Tibial artery (tissue), 4 donors: ENCODE measurements at regions not wholly inside any gene's neighbourhood (a gene's known extent, or its start where the extent isn't known, plus 50 kb on each side); places are given as distances from the start of the nearest gene placed in this dataset.

Experiments
- DNase-seq, 2 donors: peaks; one replicate each; pipeline ENCODE4 v3.0.0-alpha.2; 2019
- H3K27ac ChIP-seq, 2 donors: fragments of 200-600 bp; sonication (generic) in 1 of 2; 1 replicate in 1 of 2; 2 replicates in 1 of 2; pipeline ENCODE4 v1.5.1; 2018 to 2019; ENCODE audit warnings: mild to moderate bottlenecking in 1 of 2
- H3K27me3 ChIP-seq, 2 donors: fragments of 200-600 bp; sonication (generic) in 1 of 2; one replicate each; pipeline versions ENCODE4 v1.5.1 to v1.6.0; 2016 to 2019
- H3K36me3 ChIP-seq, 3 donors: fragments of 200-600 bp; sonication (generic) in 2 of 3; one replicate each; pipeline ENCODE4 v1.5.1; 2016 to 2019; ENCODE audit warnings: mild to moderate bottlenecking in 2 of 3
- H3K4me1 ChIP-seq, 4 donors: fragments of 200-600 bp; sonication (generic) in 2 of 4; 1 replicate in 3 of 4; 2 replicates in 1 of 4; pipeline ENCODE4 v1.5.1; 2016 to 2019
- H3K4me3 ChIP-seq, 2 donors: fragments of 200-600 bp; sonication (generic) in 1 of 2; 1 replicate in 1 of 2; 2 replicates in 1 of 2; pipeline ENCODE4 v1.5.1; 2018 to 2019; ENCODE audit warnings: mild to moderate bottlenecking in 2 of 2
- H3K9me3 ChIP-seq, 3 donors: fragments of 200-600 bp; sonication (generic) in 1 of 3; one replicate each; pipeline ENCODE4 v1.5.1; 2016 to 2019
- intact Hi-C: fragments of 100-400 bp; cut with DNase I; formaldehyde crosslinking; loops from one replicate; pipeline ENCODE4 v1.15.0; 2023; ENCODE audit warnings: low total_unique reads
- TF ChIP-seq, protein P1 (sequence below), 2 experiments: fragments of 200-600 bp in 1 of 2; fragments of 450-650 bp in 1 of 2; IDR thresholded peaks; one replicate each; pipeline ENCODE4 v1.5.1; 2017 to 2019; ENCODE audit warnings: antibody characterized with exemption in 2 of 2, mild to moderate bottlenecking in 1 of 2, moderate library complexity in 1 of 2

DNA sequence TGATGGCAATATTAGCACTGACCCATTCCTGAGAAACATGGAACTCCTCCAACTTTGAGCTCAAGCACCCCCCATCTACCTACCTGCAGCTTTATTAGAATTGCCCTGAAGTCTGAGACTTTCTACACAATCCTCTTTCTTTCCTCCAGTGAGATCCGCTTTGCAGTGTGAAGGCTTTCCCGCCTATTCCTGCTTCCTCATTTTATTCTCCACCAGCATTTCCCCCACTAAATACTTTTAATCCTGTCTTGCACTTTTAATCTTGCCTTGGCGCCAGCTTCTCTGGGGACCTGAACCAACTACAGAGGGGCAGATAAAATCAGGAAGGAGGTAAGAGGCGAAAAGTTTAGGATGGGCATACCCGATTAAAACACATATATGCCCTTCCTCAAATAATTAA, 178.1 kb upstream of the PRDM1 start:
- TF ChIP-seq, protein P1, sequence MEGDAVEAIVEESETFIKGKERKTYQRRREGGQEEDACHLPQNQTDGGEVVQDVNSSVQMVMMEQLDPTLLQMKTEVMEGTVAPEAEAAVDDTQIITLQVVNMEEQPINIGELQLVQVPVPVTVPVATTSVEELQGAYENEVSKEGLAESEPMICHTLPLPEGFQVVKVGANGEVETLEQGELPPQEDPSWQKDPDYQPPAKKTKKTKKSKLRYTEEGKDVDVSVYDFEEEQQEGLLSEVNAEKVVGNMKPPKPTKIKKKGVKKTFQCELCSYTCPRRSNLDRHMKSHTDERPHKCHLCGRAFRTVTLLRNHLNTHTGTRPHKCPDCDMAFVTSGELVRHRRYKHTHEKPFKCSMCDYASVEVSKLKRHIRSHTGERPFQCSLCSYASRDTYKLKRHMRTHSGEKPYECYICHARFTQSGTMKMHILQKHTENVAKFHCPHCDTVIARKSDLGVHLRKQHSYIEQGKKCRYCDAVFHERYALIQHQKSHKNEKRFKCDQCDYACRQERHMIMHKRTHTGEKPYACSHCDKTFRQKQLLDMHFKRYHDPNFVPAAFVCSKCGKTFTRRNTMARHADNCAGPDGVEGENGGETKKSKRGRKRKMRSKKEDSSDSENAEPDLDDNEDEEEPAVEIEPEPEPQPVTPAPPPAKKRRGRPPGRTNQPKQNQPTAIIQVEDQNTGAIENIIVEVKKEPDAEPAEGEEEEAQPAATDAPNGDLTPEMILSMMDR (IDR thresholded peaks at IDR 0.05) = no peak
- H3K4me3 ChIP-seq = no peak overlapping the region
- H3K9me3 ChIP-seq = no peaks in the 10 kb centered on the region
- intact Hi-C loops = no loop called here
- no peaks in the 10 kb centered on the region for H3K4me1 ChIP-seq
- no peak for DNase-seq
- no peak overlapping the region for H3K27ac ChIP-seq
- no peaks in the 10 kb centered on the region for H3K27me3 ChIP-seq
- no peaks in the 10 kb centered on the region for H3K36me3 ChIP-seq

DNA sequence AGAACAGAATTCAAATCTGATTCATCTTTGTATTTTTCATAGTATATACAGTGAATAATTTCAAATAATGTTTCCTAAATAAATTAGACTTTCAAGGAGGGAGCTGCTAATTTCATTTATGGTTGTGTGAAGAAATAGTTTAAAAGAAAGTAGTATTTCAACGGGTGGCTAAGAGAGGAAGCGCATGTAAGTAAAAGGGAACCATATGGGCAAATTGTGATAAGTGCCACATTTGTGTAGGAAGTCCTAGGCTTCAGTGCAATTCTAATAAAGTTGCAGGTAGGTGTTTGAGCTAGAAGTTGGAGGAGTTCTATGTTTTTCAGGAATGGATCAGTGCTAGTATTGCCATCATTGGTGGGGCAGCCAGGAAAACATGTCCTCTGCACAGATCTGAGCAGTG, 178.8 kb upstream of the PRDM1 start:
- intact Hi-C loops = no loop called here
- Histone ChIP-seq H3K36me3 (no peaks in the 10 kb centered on the region), H3K9me3 (no peaks in the 10 kb centered on the region), H3K4me1 (no peaks in the 10 kb centered on the region), H3K27ac (no peak overlapping the region), H3K4me3 (no peak overlapping the region), H3K27me3 (no peaks in the 10 kb centered on the region)
- DNase-seq = no peak
- TF ChIP-seq, protein P1 (IDR thresholded peaks at IDR 0.05) = no peak

DNA sequence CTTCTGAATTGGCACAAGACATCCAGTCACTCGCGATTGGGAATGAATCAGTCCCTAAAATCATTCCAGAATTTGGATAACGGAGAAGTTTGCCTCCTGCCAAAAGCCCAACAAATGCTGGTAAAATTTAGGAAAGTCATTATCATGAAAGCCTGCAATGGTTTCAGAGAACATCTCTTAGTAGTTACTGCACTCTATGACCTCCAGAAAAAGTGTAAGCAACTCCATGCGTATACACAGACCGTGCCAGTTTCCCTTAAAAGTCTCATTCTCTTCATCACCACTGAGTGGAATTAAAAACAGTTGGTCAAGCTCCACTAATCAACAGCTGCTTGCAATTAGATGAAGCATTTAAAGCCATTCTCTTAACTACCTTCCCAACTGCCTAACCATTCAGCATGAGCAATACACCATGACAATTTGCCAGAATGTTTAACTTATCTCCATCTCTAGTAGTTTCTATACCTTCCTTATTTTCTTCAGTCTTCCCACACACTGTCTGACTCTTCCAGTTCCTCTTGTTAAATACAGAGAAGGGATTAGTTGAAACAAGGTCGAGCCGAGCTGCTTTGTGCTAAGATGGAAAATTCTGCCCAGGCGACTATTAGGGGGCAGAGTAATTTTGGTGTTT, 183.6 kb upstream of the PRDM1 start:
- H3K36me3 ChIP-seq = no peaks in the 10 kb centered on the region
- no peaks in the 10 kb centered on the region for H3K27me3 ChIP-seq
- TF ChIP-seq, protein P1 (IDR thresholded peaks at IDR 0.05) = no peak
- peaks cover 0 to 6% (median 0%) of the 10 kb centered on the region in 4 donors for H3K4me1 ChIP-seq
- no peaks in the 10 kb centered on the region for H3K9me3 ChIP-seq
- no peak for DNase-seq
- no peak overlapping the region for H3K27ac ChIP-seq
- intact Hi-C loops = no loop called here
- no peak overlapping the region for H3K4me3 ChIP-seq

DNA sequence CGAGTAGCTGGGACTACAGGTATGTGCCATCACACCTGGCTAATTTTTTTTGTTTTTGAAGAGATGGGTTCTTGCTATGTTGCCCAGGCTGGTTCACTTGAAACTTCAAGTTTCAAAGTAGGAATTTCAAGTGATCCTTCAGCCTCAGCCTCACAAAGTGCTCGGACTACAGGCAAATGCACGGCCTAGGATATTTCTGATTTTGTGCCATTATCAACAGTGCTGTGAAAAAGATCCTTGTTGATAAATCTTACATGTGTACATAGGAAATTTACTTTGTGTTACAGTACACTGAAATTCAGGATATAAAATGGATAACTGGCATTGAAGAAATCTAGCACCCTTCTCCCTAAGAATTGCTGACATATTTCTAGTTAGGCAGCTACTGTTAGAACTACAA, 184.6 kb upstream of the PRDM1 start:
- Histone ChIP-seq H3K9me3 (no peaks in the 10 kb centered on the region), H3K27ac (no peak overlapping the region), H3K4me1 (peaks cover 0 to 6% (median 0%) of the 10 kb centered on the region in 4 donors), H3K36me3 (no peaks in the 10 kb centered on the region), H3K27me3 (peaks cover 0 to 4% of the 10 kb centered on the region in 2 donors), H3K4me3 (no peak overlapping the region)
- TF ChIP-seq, protein P1 (IDR thresholded peaks at IDR 0.05) = no peak
- DNase-seq = no peak
- intact Hi-C loops = no loop called here

DNA sequence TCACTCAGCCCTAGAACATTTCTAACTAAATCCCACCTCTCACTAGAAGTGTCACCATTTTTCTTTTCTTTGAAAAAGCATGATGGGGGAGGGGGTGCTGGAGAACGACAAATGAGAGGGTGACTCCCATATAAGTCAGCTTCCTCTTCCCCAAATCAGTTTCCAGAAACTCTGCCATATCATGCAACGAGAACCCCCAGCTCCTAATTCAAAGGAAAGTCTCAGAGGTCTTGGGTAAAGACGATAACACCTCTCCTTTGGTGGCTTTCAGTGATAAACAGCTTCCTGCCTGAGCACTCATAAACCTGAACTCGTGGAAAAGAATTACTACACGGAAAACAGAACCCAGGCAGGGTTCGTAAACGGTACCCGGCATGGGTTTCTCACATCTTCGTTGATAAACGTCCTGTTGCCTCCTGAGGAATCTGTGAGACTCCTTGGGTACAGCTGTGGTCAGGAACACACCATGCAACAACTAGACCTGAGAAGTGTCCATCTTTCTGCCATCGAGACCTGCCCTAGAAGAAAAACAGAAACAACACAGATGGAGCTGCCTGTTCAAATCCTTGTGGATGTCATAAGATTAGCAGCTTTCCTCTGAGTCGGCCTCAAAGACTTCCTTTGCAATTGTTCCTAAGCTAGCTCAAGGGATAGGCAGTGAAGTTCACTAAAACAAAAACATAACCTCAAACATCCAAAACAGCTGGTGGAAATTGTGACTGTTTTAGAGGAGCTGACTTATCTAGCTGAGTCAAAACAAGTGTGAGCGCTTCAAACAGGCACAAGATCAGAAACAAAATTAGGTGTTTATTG, 185.8 kb upstream of the PRDM1 start:
- no peak overlapping the region for H3K4me3 ChIP-seq
- H3K27me3 ChIP-seq = peaks cover 0 to 6% of the 10 kb centered on the region in 2 donors
- no peaks in the 10 kb centered on the region for H3K9me3 ChIP-seq
- H3K27ac ChIP-seq = no peak overlapping the region
- H3K4me1 ChIP-seq = peaks cover 0 to 6% (median 0%) of the 10 kb centered on the region in 4 donors
- TF ChIP-seq, protein P1 (IDR thresholded peaks at IDR 0.05) = no peak
- DNase-seq = no peak
- intact Hi-C loops = no loop called here
- no peaks in the 10 kb centered on the region for H3K36me3 ChIP-seq
